AG04450 (cell line): ENCODE measurements at regions not wholly inside any gene's neighbourhood (a gene's known extent, or its start where the extent isn't known, plus 50 kb on each side); places are given as distances from the start of the nearest gene placed in this dataset.

Experiments used
- CTCF ChIA-PET: fragments of 300-600, 350-600 bp; formaldehyde crosslinking; extraction: SDS; loops from one replicate; lab custom pipeline; 2022; ENCODE audit warnings: antibody characterized with exemption, inconsistent platforms; lab: Charles Lee
- POLR2A ChIA-PET: fragments of 350-600 bp; formaldehyde crosslinking; extraction: SDS; loops from one replicate; lab custom pipeline; 2021; ENCODE audit warnings: antibody characterized with exemption, inconsistent platforms; lab: Yijun Ruan, JAX
- DNase-seq: peaks from one replicate; pipeline ENCODE4 v3.0.0-alpha.2; 2011; ENCODE audit warnings: low read depth, low spot score
- H3K27ac ChIP-seq: one replicate; pipeline ENCODE4 v1.5.1; 2012; ENCODE audit warnings: low read depth, low read length, control low read depth
- H3K27me3 ChIP-seq: one replicate; pipeline ENCODE4 v1.6.0; 2012; ENCODE audit warnings: low read length; ENCODE audit not compliant: control insufficient read depth, insufficient read depth
- H3K4me3 ChIP-seq: 2 replicates; pipeline ENCODE4 v1.5.1; 2011; ENCODE audit warnings: mild to moderate bottlenecking, low read depth, low read length, control low read depth
- H3K9me3 ChIP-seq: 2 replicates; pipeline ENCODE4 v1.5.1; 2012; ENCODE audit warnings: low read length; ENCODE audit not compliant: control insufficient read depth, insufficient read depth
- TF ChIP-seq, protein P1 (sequence below): IDR thresholded peaks from 2 replicates; pipeline ENCODE4 v1.5.1; 2011; ENCODE audit warnings: low read depth, low read length, control low read depth, inconsistent platforms

DNA sequence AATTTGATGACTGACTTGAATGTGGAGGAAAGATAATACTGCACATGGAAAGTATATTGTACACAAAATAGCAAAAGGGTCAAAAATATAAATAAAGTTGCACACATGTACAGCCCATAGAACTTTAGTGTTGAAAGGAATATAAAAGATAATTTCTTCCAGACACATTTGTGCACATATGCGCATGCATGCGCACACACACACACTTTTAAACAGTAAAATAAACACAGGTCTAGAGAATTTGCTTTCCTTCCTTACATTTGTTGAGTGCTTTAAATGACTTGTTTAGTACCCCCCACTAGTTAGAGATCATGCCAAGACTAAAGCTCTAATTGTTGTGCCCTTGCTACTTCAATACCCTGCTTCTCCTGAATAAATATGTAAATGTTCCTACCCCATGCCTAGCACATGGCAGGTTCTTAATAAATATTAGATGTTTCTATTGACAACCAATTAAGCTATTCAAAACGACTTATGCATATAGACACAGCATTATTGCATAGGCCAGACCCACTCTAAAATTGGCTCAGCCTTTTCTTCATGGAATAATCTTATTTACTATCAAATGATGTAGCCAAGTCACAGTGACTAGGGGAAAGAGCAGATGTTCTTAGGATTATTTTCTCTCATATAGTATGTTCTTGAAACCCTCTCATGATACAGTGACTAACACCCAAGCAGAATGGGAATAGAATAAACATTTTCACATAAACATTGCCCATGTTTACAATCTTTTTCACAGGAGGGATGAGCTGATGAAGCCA is 165.5 kb upstream of the ACVR2A start:
- POLR2A ChIA-PET, result no interaction called here
- TF ChIP-seq, protein P1, sequence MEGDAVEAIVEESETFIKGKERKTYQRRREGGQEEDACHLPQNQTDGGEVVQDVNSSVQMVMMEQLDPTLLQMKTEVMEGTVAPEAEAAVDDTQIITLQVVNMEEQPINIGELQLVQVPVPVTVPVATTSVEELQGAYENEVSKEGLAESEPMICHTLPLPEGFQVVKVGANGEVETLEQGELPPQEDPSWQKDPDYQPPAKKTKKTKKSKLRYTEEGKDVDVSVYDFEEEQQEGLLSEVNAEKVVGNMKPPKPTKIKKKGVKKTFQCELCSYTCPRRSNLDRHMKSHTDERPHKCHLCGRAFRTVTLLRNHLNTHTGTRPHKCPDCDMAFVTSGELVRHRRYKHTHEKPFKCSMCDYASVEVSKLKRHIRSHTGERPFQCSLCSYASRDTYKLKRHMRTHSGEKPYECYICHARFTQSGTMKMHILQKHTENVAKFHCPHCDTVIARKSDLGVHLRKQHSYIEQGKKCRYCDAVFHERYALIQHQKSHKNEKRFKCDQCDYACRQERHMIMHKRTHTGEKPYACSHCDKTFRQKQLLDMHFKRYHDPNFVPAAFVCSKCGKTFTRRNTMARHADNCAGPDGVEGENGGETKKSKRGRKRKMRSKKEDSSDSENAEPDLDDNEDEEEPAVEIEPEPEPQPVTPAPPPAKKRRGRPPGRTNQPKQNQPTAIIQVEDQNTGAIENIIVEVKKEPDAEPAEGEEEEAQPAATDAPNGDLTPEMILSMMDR, result no peak

DNA sequence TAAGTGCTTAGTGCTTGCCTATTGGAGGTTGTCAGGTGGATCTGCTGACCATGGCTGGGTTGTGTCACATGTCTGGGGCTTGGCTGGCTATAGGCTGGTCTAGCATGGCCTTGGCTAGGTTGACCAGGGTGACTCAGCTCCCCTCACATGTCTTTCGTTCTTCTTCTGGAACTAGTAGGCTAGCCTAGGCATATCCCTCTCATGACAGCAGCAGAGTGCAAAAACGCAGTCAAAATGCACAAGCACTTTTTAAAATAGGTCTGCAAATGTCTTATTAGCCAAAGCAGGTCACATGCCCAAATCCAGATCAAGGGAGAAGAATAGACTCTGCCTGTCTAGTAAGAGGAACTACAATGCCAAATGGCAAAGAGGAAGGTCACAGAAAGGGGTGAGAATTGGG is 179.7 kb upstream of the ACVR2A start:
- Histone ChIP-seq H3K27ac (no peak overlapping the region), H3K27me3 (no peaks in the 10 kb centered on the region), H3K9me3 (no peaks in the 10 kb centered on the region), H3K4me3 (no peak overlapping the region)
- POLR2A ChIA-PET, result no interaction called here
- DNase-seq, result no peak
- TF ChIP-seq, protein P1, result no peak
- CTCF ChIA-PET, result no interaction called here

More for the DNA sequence above, 165.5 kb upstream of the ACVR2A start:
- Histone ChIP-seq H3K9me3 (no peaks in the 10 kb centered on the region), H3K27me3 (no peaks in the 10 kb centered on the region), H3K27ac (no peak overlapping the region), H3K4me3 (no peak overlapping the region)
- no peak for DNase-seq
- CTCF ChIA-PET, result no interaction called here

DNA sequence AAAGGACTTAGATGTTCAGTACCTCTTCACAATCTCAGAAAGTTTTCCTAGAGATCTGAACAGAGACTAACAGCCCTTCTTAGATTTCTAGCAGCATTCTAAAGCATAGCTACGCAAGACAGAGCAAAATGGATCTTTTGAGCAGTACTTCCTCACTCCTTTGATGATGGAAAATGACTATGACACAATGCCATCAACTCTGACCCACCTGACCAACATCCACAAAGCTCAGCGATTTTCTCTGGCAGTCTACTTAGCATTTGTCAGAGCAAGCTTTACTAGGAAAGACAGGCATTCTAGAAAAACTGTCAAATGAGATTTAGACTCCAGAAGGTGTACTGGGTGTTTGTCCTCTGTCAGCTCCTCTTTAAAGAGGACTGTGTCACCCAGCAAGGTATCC is 180.9 kb upstream of the ACVR2A start:
- H3K9me3 ChIP-seq, result no peaks in the 10 kb centered on the region
- DNase-seq, result no peak
- no peak overlapping the region for H3K4me3 ChIP-seq
- no peak overlapping the region for H3K27ac ChIP-seq
- CTCF ChIA-PET, result no interaction called here
- TF ChIP-seq, protein P1, result no peak
- POLR2A ChIA-PET, result no interaction called here
- no peaks in the 10 kb centered on the region for H3K27me3 ChIP-seq

- CTCF ChIA-PET, result no interaction called here
- POLR2A ChIA-PET, result no interaction called here
- TF ChIP-seq, protein P1, result no peak
- DNase-seq, result no peak
- Histone ChIP-seq H3K4me3 (no peak overlapping the region), H3K27ac (no peak overlapping the region), H3K27me3 (no peaks in the 10 kb centered on the region), H3K9me3 (no peaks in the 10 kb centered on the region)
These were observed 181.5 kb upstream of the ACVR2A start for GRCh38 chr2:147663153-147663961.

DNA sequence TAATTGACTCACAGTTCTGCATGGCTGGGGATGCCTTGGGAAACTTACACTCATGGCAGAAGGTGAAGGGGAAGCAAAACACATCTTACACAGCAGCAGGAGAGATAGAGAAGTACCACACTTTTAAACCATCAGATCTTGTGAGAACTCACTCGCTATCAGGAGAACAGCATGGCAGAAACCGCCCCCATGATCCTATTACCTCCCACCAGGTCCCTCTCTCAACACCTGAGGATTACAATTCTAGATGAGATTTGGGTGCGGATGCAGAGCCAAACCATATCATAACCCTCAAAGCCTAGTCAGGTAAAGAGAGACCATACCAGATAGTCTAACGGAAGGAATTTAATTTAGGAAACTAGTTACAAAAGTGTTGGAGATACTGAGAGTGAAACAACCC is 182.6 kb upstream of the ACVR2A start:
- Histone ChIP-seq H3K27me3 (no peaks in the 10 kb centered on the region), H3K27ac (no peak overlapping the region), H3K9me3 (no peaks in the 10 kb centered on the region), H3K4me3 (no peak overlapping the region)
- CTCF ChIA-PET, result no interaction called here
- POLR2A ChIA-PET, result no interaction called here
- no peak for DNase-seq
- TF ChIP-seq, protein P1, result no peak
